Astrocyte (in vitro differentiated cells and primary cell): ENCODE measurements at regions not wholly inside any gene's neighbourhood (a gene's known extent, or its start where the extent isn't known, plus 50 kb on each side); places are given as distances from the start of the nearest gene placed in this dataset.

Experiments
- CTCF ChIP-seq: IDR thresholded peaks from 2 replicates; pipeline ENCODE4 v1.5.1; 2011; ENCODE audit warnings: low read depth, mild to moderate bottlenecking, inconsistent platforms, low read length, moderate library complexity; ENCODE audit not compliant: insufficient read depth
- EZH2 ChIP-seq: IDR thresholded peaks from 2 replicates; pipeline ENCODE4 v1.6.1; 2012; ENCODE audit warnings: mild to moderate bottlenecking, low read length, inconsistent platforms; ENCODE audit not compliant: insufficient read depth

GRCh38 chr2:215718890-215719289, 283.0 kb upstream of the FN1 start:
- TF ChIP-seq EZH2 (no peak), CTCF (no peak)
